Breast epithelium (tissue), 4 donors: ENCODE measurements at regions not wholly inside any gene's neighbourhood (a gene's known extent, or its start where the extent isn't known, plus 50 kb on each side); places are given as distances from the start of the nearest gene placed in this dataset.

Source experiments
- DNase-seq, 2 donors: peaks; one replicate each; pipeline ENCODE4 v3.0.0-alpha.2; 2019; ENCODE audit warnings: low spot score in 2 of 2
- H3K27ac ChIP-seq, 2 donors: fragments of 200-600 bp; sonication (generic) in 1 of 2; one replicate each; pipeline ENCODE4 v1.5.1; 2016 to 2019; ENCODE audit warnings: mild to moderate bottlenecking in 1 of 2
- H3K27me3 ChIP-seq, 2 donors: fragments of 200-600 bp; sonication (generic) in 1 of 2; one replicate each; pipeline versions ENCODE4 v1.5.1 to v1.6.0; 2017 to 2019; ENCODE audit warnings: control low read depth in 1 of 2, mild to moderate bottlenecking in 1 of 2
- H3K36me3 ChIP-seq: fragments of 200-600 bp; one replicate; pipeline ENCODE4 v1.5.1; 2019
- H3K4me1 ChIP-seq, 2 donors: fragments of 200-600 bp; sonication (generic); one replicate each; pipeline ENCODE4 v1.5.1; 2016 to 2019; ENCODE audit warnings: control low read depth in 1 of 2
- H3K4me3 ChIP-seq, 3 donors: fragments of 200-600 bp; sonication (generic); 1 replicate in 2 of 3; 2 replicates in 1 of 3; pipeline ENCODE4 v1.5.1; 2016 to 2019; ENCODE audit warnings: mild to moderate bottlenecking in 3 of 3, moderate library complexity in 2 of 3
- H3K9me3 ChIP-seq, 2 donors: fragments of 200-600 bp; sonication (generic) in 1 of 2; one replicate each; pipeline ENCODE4 v1.5.1; 2016 to 2019; ENCODE audit warnings: control low read depth in 1 of 2
- POLR2A ChIP-seq: fragments of 450-650 bp; IDR thresholded peaks from one replicate; pipeline ENCODE4 v1.6.1; 2016; ENCODE audit warnings: antibody characterized with exemption, mild to moderate bottlenecking, moderate library complexity
- POLR2AphosphoS5 ChIP-seq, 3 donors: sonication (generic); formaldehyde crosslinking; IDR thresholded peaks; one replicate each; pipeline ENCODE4 v1.6.1; 2017; ENCODE audit warnings: antibody characterized with exemption in 3 of 3
- intact Hi-C: fragments of 100-400 bp; cut with DNase I; formaldehyde crosslinking; loops from one replicate; pipeline ENCODE4 v1.15.1; 2023; ENCODE audit warnings: low total_unique reads
- TF ChIP-seq, protein P1 (sequence below), 3 donors: fragments of 450-650 bp; IDR thresholded peaks; one replicate each; pipeline ENCODE4 v1.5.1; 2016 to 2017; ENCODE audit warnings: antibody characterized with exemption in 3 of 3, mild to moderate bottlenecking in 3 of 3, moderate library complexity in 3 of 3

DNA sequence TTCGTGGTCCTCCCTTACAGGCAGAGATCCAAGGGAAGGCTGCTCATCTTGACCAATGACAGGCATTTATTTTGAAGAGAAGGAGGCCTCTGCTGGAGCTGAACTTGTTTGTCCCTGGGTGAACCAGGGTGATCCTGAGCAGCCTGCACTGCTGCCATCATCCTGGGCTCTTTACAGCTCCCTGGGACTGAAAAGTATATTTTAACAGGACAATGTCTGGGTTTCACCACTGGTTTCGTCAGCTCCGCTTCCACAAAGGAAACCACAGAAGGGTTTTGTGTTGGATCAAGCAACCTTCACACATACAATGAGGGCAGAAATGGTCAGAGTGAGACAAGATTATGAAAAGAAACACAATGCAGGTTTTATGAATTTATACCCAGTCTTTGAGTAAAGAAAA lies 400.7 kb upstream of the TPM1 start:
- Histone ChIP-seq H3K4me3 (no peak overlapping the region), H3K4me1 (no peaks in the 10 kb centered on the region), H3K27me3 (no peaks in the 10 kb centered on the region), H3K36me3 (no peaks in the 10 kb centered on the region), H3K27ac (no peak overlapping the region), H3K9me3 (no peaks in the 10 kb centered on the region)
- intact Hi-C loops, result no loop called here
- TF ChIP-seq, protein P1, sequence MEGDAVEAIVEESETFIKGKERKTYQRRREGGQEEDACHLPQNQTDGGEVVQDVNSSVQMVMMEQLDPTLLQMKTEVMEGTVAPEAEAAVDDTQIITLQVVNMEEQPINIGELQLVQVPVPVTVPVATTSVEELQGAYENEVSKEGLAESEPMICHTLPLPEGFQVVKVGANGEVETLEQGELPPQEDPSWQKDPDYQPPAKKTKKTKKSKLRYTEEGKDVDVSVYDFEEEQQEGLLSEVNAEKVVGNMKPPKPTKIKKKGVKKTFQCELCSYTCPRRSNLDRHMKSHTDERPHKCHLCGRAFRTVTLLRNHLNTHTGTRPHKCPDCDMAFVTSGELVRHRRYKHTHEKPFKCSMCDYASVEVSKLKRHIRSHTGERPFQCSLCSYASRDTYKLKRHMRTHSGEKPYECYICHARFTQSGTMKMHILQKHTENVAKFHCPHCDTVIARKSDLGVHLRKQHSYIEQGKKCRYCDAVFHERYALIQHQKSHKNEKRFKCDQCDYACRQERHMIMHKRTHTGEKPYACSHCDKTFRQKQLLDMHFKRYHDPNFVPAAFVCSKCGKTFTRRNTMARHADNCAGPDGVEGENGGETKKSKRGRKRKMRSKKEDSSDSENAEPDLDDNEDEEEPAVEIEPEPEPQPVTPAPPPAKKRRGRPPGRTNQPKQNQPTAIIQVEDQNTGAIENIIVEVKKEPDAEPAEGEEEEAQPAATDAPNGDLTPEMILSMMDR (IDR thresholded peaks at IDR 0.05), result no peak
- TF ChIP-seq POLR2A, result no peak
- no peak for TF ChIP-seq POLR2AphosphoS5 (IDR thresholded peaks at IDR 0.05)
- no peak for DNase-seq

DNA sequence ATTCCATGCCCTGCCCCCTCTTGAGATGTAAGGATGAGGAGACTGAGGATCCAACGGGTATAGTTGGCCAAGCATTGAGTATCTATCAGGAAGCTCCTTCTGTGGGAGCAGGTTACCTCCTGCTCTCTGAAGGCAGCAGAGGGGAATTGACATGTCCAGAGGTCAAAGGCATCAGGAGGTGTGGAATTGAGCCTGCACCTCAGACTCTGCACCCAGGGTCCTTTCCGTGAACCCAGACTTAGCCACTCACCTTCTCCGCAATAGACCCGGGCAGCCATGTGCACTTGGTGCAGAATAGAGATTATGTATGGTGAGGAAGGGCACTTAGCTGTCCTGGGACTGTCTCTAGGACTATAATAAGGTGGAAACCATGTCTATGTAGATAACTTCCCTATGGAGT lies 399.0 kb upstream of the TPM1 start:
- no peaks in the 10 kb centered on the region for H3K27me3 ChIP-seq
- no peaks in the 10 kb centered on the region for H3K36me3 ChIP-seq
- no peaks in the 10 kb centered on the region for H3K9me3 ChIP-seq
- H3K27ac ChIP-seq, result no peak overlapping the region
- no peak for TF ChIP-seq POLR2AphosphoS5 (IDR thresholded peaks at IDR 0.05)
- TF ChIP-seq, protein P1 (IDR thresholded peaks at IDR 0.05), result no peak
- no peak for TF ChIP-seq POLR2A
- no peaks in the 10 kb centered on the region for H3K4me1 ChIP-seq
- no peak overlapping the region for H3K4me3 ChIP-seq
- intact Hi-C loops, result no loop called here
- no peak for DNase-seq

DNA sequence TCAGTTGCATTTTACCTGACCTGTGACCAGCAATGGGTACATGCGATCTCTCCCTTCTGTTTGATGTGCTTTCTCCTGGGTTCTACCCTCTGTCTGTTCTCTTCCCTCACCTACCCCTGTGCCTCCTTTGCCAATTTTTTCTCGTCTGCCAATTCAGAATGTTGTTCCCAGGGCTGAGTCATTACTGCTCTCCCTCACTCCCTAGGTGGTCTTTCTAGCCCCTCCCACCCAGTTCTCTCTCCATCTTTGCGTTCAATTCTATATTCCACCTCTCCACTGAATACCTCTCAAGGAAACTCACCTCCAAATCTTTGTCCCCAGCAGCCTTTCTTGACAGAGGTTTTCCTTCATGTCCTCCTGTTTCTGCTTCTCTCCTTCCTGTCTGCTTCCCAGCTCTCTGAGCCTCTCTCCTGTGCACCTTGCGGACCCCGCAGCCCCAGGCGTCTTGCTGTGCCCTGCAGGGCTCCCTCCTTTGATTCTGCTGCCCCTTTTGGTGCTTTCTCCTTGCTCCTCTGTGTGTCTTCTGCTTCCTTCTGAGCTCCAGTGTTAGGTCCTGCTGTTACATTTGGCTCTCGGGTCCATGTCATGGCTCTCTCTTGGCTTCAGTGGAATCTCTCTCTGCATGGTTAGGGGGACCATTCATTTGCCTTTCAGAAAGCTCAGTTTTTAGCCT lies 398.2 kb upstream of the TPM1 start:
- DNase-seq, result no peak
- H3K27ac ChIP-seq, result no peak overlapping the region

GRCh38 chr15:62644889-62645742 lies 397.4 kb upstream of the TPM1 start:
- Histone ChIP-seq H3K9me3 (no peaks in the 10 kb centered on the region), H3K36me3 (no peaks in the 10 kb centered on the region), H3K4me1 (no peaks in the 10 kb centered on the region), H3K4me3 (no peak overlapping the region), H3K27me3 (no peaks in the 10 kb centered on the region), H3K27ac (peak overlapping the region; percentile 26 to 67)
- intact Hi-C loops, result no loop called here
- DNase-seq, result no peak
- TF ChIP-seq, protein P1 (IDR thresholded peaks at IDR 0.05), result no peak
- TF ChIP-seq POLR2AphosphoS5 (IDR thresholded peaks at IDR 0.05) (no peak), POLR2A (no peak)

More for the DNA sequence above, 398.2 kb upstream of the TPM1 start:
- Histone ChIP-seq H3K4me3 (no peak overlapping the region), H3K27me3 (no peaks in the 10 kb centered on the region), H3K36me3 (no peaks in the 10 kb centered on the region), H3K9me3 (no peaks in the 10 kb centered on the region), H3K4me1 (no peaks in the 10 kb centered on the region)
- intact Hi-C loops, result no loop called here
- no peak for TF ChIP-seq POLR2AphosphoS5 (IDR thresholded peaks at IDR 0.05)
- TF ChIP-seq, protein P1 (IDR thresholded peaks at IDR 0.05), result no peak
- TF ChIP-seq POLR2A, result no peak

GRCh38 chr15:62647202-62647842 lies 395.2 kb upstream of the TPM1 start:
- no peak overlapping the region for H3K4me3 ChIP-seq
- H3K4me1 ChIP-seq, result no peaks in the 10 kb centered on the region
- H3K36me3 ChIP-seq, result no peaks in the 10 kb centered on the region
- intact Hi-C loops, result no loop called here
- TF ChIP-seq, protein P1 (IDR thresholded peaks at IDR 0.05), result no peak
- no peak for TF ChIP-seq POLR2AphosphoS5 (IDR thresholded peaks at IDR 0.05)
- TF ChIP-seq POLR2A, result no peak
- no peaks in the 10 kb centered on the region for H3K27me3 ChIP-seq
- no peaks in the 10 kb centered on the region for H3K9me3 ChIP-seq
- no peak overlapping the region for H3K27ac ChIP-seq
- DNase-seq, result peak in 1 of 2 donors; percentile 50
